AG08395 (cell line): ENCODE measurements at regions not wholly inside any gene's neighbourhood (a gene's known extent, or its start where the extent isn't known, plus 50 kb on each side); places are given as distances from the start of the nearest gene placed in this dataset.

ENCODE experiments used
- DNase-seq: peaks from one replicate; pipeline ENCODE4 v3.0.0; 2012; ENCODE audit warnings: mixed read lengths, low spot score

DNA sequence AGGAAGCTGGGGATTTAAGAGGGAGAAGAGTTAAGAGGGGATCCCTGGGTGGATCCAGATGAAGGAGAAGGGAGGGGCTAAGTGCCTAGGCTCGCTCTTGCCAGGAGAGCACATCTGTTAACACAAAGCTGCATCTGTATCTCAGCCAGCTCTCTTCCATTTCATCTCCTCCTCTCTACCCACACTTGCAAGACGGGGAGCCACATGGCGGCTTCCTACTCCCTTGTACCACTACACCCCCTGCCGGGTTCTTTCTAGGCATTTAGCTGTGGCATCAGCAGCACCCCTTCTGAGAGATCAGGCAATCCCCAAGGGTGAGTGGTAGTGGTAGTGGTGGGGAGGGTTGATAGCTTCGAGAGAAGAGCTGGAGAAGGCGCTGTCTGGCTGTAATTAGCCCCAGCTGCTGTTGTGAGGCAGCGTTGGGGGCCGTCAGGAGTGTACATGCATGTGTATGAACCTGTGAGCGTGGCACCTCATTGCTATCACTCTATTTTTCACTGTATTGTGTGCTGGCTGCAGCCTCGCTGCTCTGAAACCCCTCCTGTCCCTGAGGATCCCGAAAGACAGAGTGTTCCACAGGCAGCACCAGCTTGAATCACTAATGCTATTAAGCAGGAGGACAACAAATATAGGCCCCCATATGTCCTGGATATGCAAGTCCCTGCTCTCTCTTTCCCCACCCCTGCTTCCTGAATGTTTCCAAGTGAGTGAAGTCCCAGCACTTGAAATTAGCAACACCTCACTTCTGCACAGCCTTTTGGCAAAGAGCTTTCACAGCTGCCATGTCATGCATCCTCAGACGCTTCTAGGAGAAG is 73.7 kb downstream of the RTL9 start:
- no peak for DNase-seq

DNA sequence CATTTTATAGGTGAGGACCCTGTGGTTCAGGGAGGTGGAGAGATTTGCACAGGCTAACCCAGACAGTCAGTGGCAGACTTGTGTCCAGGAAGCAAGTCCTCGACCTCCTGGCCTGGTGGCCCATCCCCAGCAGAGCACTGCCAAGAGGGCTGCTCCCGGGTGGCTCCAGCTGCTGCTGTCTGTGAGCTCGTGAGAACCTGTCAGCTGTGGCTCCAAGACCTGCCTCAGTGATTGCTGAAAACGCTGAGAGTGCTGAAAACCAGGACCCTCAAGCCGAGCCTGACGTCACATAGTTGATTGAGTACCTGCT is 74.2 kb downstream of the RTL9 start:
- no peak for DNase-seq

DNA sequence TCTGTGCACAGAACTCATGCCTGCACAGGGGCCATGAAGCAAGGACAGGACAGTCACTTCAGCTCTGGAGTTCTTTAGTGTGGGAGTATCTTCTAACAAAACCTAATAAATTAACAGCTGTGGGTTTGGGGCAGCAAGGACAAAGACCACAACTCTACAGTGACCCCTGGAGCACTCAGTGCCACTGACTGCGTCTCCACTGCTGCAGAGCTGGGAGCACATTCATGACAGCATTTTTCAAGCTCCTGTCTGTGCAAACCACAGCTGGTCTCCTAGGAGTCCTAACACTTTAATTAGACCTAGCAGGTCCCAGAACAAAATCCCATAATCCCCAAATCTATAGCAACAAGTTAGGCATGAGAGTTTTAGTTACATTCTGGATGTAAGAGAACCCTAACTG is 76.5 kb downstream of the RTL9 start:
- DNase-seq: no peak

DNA sequence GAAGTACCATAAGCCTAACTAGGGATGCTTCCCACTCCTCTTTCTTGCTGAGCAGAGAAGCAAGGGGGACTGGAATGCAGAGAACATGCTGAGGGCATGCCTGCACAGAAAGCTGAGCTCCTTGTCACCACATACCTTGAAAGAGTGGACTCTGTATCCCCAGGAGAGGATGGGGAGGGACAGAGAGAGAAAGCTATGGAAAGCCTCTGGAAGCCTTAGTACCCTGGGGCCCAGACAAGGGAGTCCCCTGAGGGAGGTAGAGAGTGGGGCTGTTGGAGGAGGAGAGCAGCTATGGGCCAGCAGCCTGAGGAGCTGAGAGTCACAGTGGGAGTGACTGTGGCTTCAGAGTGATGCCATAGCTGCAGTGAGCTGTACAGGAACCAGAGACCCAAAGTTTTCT is 77.9 kb downstream of the RTL9 start:
- no peak for DNase-seq

DNA sequence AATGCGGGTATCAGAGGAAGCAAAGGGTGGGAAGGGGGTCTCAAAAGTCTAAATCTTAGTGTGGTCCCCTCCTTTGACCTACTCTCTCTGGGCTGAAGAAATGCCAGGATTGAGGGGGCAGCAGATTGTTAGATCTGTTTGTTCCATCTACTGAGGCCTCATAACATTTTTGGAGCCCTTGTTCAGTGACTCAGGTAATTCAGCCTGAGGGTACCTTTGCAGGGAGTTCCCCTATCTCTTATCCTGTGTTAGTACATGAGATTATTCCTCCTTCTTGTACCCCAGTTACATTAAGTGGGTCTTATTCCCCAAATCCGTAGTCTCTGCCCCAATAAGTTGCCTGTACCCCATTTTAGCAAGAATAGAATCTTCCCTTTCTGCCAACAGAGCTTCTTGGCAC is 79.0 kb downstream of the RTL9 start:
- no peak for DNase-seq

DNA sequence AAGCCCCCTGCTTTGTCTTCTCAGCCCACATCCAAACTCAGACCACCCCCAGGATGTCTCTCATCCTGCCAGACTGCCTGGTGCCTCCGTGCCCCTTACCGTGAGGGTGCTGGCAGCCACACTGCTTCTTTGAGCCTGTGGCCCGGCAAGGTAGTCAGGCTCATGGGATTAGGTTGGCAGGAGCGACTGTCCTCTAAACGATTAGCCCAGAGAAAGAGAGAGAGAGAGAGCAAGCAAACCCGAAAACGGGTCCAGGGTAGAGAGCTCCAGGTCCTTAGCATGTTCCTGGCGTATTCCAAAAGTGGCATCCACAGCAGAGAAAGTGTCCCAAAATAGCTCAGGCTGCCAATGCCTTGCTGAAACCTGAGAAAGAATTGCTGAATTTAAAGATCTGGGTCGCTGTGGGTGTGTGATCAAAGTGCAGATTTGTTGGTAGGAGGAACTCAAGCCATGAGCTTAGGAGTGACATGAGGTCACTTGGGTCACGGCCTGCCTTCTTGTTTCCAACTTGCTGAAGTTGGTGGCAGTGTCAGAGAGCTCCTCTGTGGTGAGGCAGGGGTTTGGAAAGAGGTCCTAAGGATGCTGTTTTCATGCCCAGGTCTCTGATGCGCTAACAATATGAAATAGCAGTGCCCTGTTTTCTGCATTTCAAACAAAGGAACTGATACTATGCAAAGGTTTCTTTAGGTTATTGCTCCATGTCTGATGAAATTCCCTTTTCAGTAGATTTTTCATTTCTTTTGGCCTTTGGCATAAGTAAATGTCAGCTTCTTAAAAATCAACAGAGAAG is 81.6 kb downstream of the RTL9 start:
- DNase-seq: no peak

DNA sequence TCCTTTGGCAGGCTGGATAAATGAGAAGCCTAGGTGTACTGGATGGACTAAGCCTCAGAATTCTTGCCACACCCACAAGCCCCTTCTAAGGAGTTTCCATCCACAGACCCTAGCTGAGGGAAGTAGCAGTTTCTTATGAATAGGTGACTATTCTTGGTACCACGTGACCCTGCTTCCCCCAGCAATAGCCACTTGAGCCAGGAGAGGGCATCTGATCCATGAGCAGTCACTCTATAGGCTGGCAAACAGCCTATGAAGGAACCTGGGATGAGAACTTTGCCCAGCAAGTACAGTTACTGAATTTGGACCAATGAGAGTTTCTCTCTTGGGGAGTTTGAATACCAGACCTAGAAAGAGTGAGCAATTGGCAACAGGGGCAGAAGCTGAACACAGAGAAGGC is 84.0 kb downstream of the RTL9 start:
- peak; percentile 40 for DNase-seq

DNA sequence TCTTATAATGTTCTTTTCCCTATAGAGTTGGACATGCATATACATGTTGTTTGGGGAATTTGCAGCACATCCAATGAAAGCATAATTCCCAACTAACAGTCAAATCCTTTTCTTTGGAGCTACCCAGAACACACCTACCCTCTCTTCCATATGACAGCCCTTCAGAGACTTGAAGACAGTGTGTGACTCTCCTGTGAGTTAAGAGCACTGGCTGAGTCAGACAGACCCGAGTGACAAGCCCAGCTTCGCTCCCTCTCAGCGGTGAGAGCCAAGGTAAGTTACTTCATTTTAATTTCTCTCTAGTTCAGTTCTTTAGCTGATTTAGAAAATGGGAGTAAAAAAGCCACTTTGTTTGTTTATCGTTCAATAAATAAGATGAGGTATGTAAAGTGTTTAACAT is 86.3 kb downstream of the RTL9 start:
- DNase-seq: no peak

DNA sequence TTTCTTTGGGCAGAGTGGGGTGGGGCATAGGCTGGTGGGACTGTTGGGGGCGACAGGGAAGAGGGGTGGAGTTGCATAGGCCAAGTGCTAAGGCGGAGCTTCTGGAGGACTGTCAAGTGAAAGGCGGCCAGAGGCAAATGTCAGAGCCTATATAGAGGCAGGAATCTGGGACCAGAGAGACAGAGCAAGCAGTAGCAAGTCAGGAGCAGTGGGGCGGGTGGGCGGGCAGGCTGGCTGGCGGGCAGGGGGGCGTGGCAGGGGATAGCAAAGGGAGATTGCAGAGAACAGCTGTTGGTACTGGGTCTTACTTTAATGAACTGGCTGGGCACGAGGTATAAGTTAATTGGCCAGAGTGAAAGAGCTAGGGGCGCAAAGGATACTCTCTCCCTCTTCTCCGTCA is 89.8 kb downstream of the RTL9 start:
- DNase-seq: no peak

DNA sequence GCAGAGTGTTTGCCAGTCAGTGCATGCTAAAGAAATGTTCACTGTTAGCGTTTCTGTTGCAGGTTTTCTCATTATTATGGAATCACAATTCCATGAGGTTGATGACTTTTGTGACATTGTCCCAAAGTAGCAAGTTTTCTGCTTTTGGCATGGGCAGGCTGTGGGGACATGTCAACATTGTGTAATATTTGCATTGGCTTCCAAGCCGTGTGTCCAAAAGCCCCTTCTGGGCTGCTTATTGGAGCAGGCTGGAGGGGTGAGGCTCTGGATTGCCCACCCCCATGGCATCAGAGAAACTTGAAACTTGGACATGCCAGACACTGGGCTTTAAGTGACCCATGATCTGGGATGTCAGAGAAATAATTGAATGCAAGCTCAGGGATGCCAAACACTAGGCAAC is 90.7 kb downstream of the RTL9 start:
- DNase-seq: no peak

DNA sequence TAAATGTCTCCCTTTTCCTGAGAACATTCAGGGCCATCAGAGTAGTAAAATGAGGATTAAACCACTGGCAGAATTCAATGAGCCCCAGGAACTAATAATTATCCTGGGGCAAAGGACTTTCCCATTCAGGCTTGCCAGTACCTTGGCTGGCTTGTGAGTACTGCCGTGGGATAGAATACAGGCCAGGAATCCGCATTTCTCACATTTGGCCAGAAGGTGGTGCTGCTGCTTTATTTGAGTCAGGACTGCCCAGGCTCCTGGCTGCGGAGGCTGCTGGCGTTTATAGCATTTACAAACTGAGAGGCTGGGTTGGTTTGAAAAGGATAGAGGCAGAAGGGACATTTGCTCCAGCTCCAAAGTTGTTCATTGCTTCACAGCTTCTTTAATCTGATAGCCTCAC is 91.4 kb downstream of the RTL9 start:
- DNase-seq: peak; percentile 80

DNA sequence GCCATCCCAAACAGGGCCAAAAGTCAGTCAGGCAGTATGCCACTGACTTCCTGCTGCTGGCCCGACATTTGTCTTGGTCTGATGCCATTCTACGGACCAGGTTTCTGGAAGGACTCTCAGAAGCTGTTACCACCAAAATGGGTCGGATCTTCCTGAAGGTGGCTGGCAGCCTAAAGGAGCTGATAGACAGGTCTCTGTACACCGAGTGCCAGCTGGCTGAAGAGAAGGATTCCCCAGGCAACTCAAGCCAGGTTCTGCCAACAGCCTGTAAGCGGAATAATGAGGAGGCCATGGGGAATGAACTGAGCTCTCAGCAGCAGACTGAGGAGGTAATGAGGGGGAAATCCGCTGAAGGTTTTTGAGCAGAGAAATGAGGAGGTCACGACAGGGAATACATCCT is 95.7 kb downstream of the RTL9 start:
- DNase-seq: no peak

DNA sequence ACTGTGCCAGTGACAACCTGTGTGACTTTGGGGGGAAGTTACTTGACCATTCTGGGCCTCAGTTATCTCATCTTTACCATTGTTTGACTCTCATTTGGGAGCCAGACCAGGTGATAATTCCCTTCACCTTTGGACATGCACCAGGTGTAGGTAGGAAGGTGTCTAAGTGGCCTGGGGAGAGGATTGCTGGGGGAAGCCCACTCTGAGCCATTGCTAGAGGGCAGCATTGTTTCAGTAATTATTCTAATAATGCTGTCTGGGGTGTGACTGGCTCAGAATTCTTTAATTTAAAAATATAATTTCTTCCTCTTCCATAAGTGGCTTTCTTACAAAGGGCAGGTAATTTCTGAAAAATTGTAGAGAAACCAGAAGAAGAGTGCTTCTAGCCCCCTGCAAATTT is 104.3 kb downstream of the RTL9 start:
- no peak for DNase-seq

DNA sequence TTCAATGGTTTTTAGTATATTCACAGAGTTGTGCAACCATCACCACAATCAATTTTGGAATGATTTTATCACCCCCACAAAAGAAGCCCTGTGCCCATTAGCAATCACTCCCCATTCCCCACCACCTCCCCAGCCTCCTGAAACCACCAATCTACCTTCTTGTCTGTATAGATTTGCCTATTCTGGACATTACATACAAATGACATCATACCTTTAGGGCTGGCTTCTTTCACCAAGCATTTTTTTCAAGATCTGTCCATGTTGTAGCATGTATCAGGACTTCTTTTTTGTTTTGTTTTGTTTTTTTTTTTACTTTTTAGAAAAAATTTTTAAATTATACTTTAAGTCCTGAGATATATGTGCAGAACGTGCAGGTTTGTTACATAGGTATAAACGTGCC is 108.1 kb downstream of the RTL9 start:
- no peak for DNase-seq

DNA sequence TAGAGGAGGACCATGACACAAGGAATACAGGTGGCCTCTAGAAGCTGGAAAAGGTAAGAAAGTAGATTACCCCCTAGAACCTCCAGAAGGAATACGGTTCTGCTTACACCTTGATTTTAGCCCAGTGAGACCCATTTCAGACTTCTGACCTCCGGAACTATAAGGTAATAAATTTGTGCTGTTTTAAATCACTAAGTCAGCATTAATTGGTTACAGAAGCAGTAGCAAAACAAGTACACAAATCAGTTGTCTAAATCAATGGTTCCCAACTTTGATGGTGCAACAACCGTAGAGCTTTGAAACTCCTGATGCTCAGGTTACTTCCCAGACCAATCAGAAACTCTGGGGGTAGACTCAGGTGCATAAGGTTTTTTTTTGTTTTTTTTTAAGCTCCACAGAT is 113.6 kb downstream of the RTL9 start:
- DNase-seq: no peak

DNA sequence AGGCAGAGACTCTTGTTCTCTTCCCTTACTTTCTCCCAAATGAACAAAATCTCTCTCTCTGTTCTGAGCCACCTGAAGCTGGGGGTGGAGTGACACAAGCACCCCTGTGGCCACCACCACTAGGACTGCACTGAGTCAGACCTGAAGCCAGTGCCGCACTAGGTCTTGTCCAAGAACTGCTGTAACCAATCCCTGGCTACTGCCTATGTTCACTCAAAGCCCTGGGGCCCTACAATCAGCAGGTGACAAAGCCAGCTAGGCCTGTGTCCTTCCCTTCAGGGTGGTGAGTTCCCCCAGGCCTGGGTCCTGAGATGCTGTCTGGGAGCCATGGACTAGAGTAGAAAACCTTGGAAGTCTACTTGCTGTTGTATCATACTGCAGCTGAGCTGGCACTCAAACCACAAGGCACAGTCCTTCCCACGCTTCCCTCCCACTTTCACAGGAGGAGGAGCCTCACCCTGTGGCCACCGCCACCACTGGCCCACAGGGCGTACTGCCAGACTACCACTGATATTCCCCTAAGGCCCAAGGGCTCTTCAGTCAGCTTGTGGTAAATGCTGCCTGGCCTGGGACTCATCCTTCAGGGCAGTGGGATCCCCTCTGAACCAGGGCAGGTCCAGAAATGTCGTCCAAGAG is 119.1 kb downstream of the RTL9 start:
- no peak for DNase-seq

DNA sequence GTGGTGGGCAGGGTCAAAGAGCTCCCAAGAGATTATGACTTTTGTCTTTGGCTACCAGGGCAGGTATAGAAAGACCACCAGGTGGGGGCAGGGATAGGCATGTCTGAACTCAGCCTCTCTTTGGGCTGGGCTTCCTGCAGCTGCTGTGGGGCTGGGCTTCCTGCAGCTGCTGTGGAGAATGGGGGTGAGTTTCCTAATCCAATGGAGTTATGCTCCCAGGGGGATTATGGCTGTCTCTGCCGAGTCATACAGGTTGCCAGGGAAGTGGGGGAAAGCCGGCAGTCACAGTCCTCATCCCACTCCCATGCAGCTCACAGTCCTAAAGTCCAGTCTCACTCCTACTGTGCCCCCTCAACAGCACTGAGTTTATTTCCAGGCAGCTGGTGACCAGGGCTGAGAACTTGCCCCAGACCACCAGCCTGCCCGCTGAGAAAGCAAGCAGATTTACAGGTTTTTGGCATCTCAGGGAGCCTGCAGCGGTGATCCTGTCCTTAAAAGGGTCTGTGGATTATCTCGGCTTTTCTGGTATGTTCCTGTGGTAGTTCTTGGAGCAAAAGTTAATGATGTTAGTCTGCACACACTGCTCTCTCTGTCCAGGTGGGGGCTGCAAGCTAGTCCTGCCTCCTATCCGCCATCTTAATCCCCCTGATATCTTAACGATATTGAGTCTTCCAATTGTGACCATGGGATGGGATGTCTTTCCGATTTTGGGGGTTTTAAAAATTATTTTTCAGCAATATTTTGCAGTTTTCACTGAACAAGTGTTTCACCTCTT is 133.4 kb downstream of the RTL9 start:
- DNase-seq: no peak

DNA sequence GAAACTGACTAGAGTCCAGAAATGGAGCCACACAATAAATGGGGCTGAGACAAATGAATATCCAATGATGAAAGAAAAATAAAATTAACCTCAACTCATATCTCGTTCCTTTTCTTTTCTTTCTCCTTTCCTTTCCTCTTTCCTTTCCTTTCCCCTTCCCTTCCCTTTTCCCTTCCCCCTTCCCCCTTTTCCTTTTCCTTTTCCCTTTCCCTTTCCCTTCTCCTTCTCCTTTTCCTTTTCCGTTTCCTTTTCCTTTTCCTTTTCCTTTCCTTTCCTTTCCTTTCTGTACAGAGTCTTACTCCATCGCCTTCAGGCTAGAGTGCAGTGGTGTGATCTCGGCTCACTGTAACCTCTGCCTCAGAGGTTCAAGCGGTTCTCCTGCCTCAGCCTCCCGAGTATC is 146.3 kb downstream of the RTL9 start:
- DNase-seq: no peak

DNA sequence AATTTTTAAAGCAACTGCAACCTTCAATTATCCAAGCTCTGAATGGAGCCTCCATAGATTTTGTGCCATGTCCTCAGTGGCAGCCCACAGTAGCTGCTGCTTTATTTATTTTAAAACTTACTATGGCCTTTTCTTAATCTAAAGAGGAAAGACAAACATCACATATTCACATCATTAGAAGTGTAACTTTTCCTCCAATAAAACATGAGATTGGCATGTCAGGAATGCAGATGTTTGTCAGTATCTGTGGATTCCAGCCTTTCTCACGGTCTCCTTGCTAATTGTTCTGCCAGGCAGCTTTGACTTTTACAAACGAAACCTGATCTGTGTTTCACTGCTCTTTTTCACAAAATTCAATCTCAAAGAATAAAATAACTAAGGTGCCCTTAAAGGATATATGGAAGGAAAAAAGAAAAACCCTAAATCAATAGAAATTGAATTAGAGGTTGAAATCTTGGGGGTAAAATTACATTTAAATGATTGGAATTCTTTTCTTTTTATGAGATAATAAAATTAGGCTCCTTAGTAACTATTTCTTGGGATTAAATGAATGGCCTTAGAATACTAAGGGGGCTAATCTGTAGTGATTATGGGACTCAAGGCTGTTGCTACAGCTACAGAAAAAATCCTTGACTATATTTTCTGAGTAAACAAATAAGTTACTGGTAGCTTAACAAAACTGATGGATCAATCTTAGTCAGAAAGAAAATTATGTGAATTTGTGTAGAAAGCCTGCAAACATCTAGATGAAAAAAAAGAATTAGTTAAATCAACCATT is 151.3 kb downstream of the RTL9 start:
- peak; percentile 13 for DNase-seq

DNA sequence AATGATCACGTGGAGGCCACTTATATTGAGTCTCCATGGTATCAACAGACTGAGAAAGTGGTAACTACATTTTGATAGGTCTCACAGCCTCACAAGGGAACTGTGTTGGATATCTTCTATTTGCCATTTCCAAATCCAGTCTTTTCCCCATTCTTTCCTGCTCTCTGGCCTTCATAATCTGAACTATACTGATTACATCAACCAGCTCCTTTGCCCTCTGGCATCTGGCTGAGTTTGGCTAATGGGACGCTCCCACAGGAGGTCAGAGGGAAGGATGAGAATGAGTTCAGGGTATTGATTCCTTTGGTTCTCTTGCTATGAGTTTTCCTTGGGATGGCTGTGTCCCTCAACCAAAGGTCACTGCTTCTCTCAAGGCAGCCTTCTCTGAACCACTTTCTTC is 152.6 kb downstream of the RTL9 start:
- DNase-seq: no peak

DNA sequence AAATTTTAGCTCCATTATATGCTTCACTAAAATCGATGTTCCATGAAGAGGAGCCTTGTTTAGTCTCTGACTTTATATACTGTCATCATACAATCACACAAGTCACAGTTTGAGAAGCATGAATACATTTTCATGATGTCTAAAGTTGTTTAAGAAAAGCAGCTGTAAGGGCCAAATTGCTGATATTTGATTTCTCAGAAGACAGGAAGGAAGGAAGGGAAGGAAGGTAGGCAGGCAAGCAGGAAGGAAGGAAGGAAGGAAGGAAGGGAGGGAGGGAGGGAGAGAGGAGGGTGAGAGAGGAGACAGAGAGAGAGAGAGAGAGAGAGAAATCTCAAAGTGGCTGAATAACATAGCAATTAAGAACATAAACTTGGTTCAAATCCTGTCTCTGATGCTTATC is 153.7 kb downstream of the RTL9 start:
- no peak for DNase-seq

DNA sequence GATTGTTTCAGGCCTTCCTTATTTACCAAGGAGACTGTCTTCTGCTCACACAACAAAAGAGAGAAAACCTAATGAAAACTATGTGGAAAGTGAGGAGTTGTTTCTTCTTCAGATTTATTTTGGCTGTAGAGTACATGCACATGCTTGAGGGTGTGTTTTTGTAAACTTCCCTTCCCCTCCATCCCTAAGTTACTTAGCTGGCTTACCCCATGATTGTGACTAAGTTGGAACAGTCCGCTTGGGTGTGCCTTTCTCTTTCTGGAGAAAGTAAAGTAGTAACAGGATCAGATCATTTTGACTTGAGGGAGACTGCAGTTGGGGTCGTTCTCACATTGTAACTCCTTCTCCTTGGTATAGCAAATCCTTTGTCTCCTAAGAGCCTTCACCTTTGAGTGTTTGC is 155.9 kb downstream of the RTL9 start:
- no peak for DNase-seq
